HG02943 (cell line): ENCODE measurements at regions not wholly inside any gene's neighbourhood (a gene's known extent, or its start where the extent isn't known, plus 50 kb on each side); places are given as distances from the start of the nearest gene placed in this dataset.
A peak's percentile ranks its signal among the peaks of the same experiment; 100 is the strongest.

Experiments used
- ATAC-seq: cut with Tn5 transposase; IDR thresholded peaks from one replicate; pipeline ENCODE4 v1.9.1; 2021; ENCODE audit warnings: mild to moderate bottlenecking, low read depth, moderate library complexity; ENCODE audit not compliant: unreplicated experiment

GRCh38 chr2:8575834-8576423 is 105.9 kb upstream of the ID2 start:
- no peak for ATAC-seq

- ATAC-seq = no peak
These were observed 105.2 kb upstream of the ID2 start for GRCh38 chr2:8576525-8577167.

- ATAC-seq = no peak
These were observed 104.3 kb upstream of the ID2 start for GRCh38 chr2:8577573-8577972.

GRCh38 chr2:8578335-8579244 is 103.3 kb upstream of the ID2 start:
- ATAC-seq = no peak

- ATAC-seq = no peak
These were observed 102.3 kb upstream of the ID2 start for GRCh38 chr2:8579485-8580085.

GRCh38 chr2:8580316-8581233 is 101.3 kb upstream of the ID2 start:
- no peak for ATAC-seq

GRCh38 chr2:8581234-8581561 is 100.7 kb upstream of the ID2 start:
- ATAC-seq = no peak

GRCh38 chr2:8581601-8582041 is 100.2 kb upstream of the ID2 start:
- ATAC-seq = no peak

- ATAC-seq = no peak
These were observed 99.7 kb upstream of the ID2 start for GRCh38 chr2:8582191-8582590.

- no peak for ATAC-seq
These were observed 99.0 kb upstream of the ID2 start for GRCh38 chr2:8582651-8583399.

- peak; percentile 62 for ATAC-seq
These were observed 98.3 kb upstream of the ID2 start for GRCh38 chr2:8583400-8584173.

GRCh38 chr2:8584174-8585066 is 97.4 kb upstream of the ID2 start:
- ATAC-seq = no peak

- no peak for ATAC-seq
These were observed 95.3 kb upstream of the ID2 start for GRCh38 chr2:8586457-8587051.

GRCh38 chr2:8587251-8587791 is 94.5 kb upstream of the ID2 start:
- ATAC-seq = no peak

- ATAC-seq = no peak
These were observed 93.7 kb upstream of the ID2 start for GRCh38 chr2:8587920-8588830.

GRCh38 chr2:8588831-8589191 is 93.0 kb upstream of the ID2 start:
- no peak for ATAC-seq
